Right hindlimb (tissue), 1 donor: ENCODE measurements at regions not wholly inside any gene's neighbourhood (a gene's known extent, or its start where the extent isn't known, plus 50 kb on each side); places are given as distances from the start of the nearest gene placed in this dataset.

Source experiments
- DNase-seq: peaks from one replicate; pipeline ENCODE4 v3.0.0-alpha.2; 2018

DNA sequence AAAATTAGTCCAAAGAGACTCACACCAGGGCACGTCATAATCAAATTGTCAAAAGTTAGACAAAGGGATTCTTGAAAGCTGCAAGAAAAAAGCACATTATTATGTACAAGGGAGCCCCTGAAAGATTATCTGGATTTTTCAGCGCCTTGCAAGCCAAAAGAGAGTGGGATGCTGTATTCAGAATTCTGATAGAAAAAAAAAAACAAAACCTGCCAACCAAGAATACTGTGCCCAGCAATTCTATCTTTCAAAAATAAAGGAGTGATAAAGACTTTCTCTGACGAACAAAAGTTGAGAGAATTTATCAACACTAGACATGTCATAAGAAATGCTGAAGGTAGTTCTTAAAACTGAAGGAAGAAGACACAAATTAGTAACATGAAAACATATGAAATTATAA lies 240.2 kb downstream of the SNX13 start:
- no peak for DNase-seq

DNA sequence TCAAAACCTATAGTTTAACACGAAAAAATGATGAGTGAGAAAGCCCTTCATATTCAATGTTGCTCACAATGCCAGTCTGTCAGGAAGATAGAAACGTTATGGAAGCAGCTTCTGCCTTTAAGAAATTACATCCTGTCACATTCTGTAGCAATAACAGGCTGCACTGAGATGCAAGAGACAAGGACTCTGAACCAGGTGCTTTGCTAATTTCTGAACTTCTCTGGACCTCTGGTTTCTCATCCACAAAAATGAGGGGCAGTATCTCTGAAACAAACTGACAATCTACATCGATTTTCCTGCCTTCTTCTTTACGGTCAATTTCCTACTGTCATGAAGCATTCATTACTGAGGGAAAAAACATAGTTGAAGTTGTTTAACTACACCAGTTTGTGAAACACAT lies 234.0 kb downstream of the SNX13 start:
- no peak for DNase-seq

DNA sequence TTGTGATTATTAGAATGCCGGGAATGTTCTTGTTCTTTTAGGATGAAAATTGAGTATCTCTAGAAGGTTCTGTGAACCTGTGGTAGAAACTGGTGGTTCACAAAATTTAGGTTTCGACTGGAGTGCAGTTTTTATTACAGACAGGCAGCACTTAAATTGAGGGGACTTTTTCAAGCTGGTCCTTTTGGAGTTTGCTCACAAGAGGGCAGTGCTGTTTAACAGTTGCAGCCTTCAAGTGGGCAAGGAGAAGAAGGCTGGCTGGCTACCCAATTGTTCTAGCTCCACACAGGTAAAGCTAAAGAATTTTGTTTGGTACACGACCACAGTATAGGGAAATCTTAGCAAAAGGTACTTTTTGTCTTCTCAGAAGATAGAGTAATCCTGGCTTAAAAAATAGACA lies 233.6 kb downstream of the SNX13 start:
- DNase-seq, result peak; percentile 39

- DNase-seq, result no peak
Measured at GRCh38 chr7:17709127-17709526, 231.2 kb downstream of the SNX13 start.

DNA sequence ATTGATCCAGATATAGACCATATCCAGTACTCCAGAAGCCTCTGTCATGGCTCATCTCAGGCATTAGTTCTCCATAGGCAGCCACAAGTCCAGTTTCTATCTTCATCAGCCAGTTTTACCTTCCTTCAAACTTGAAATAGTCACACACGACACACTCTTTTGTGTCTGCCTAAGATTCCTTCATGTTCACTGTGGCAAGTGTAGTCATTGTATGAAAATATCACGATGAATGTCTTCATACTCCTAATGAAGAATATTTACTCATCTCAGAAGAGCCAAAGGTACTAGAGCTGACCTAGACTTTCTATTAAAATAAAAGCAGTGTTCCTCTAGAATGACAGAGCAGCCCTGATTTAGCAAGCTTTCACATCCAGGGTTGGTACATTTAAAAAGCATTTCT lies 230.7 kb downstream of the SNX13 start:
- DNase-seq, result no peak

- DNase-seq, result no peak
Measured at GRCh38 chr7:17710312-17710711, 230.0 kb downstream of the SNX13 start.

DNA sequence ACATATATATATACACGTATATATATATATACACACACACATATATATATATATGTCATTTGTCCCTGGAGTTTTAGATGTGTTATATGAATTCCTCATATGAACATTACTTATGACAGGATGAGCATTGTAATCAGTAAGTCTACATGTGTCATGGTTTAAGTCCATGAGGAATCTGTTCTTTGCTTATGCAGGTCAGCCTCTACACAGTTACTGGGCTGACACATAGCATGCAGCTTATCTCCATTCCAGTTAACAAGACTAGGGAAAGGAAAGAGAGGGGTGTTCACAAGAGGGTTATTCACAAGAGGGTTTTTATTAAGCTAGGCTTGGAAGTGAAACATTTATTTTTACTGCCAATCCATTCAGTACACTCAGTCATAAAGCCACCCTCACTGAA lies 226.7 kb downstream of the SNX13 start:
- no peak for DNase-seq

- DNase-seq, result no peak
Measured at GRCh38 chr7:17716816-17717215, 223.5 kb downstream of the SNX13 start.

- no peak for DNase-seq
Measured at GRCh38 chr7:17719998-17720397, 220.3 kb downstream of the SNX13 start.

GRCh38 chr7:17721736-17722285 lies 218.5 kb downstream of the SNX13 start:
- no peak for DNase-seq

DNA sequence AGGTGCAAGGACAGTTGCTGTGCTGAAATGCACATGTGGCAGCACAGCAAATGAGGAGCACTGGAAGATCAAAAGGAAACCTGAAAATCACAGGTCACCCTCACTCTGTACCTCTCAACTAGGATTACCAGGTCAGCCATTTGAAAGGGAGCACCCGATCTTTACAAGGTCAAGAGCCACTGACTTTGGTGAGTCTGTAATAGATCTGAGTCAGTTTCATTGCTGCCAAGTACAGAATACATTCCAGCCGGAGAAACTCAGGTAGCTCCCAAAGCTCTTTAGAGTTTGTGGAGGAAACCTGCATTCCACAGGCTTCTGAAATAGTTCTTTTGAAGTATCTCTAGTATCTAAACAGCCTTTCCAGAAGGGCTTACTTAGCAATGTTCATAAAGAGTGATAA lies 217.5 kb downstream of the SNX13 start:
- no peak for DNase-seq

- DNase-seq, result no peak
Measured at GRCh38 chr7:17725821-17726220, 214.5 kb downstream of the SNX13 start.

DNA sequence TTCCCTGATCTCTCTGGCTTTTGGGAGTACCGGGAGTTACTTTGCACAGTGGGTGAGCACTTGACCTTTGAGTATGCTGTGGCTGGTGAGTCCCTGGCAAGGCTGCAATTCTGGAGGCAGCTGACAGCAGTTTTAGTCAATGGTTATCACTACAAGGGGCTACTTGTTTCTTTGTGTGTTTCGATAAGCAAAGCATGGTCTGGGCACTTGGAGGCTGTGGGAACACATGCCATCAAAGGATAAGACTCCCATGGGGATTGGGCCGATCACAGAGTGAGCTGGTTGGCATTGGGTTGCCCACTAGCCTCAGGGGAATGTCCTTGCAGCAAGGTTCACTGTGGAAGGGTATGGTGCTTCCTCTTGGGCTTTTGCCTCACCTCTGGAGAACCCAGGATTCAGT lies 208.2 kb downstream of the SNX13 start:
- DNase-seq, result no peak
